GM21723 (cell line): ENCODE measurements at regions not wholly inside any gene's neighbourhood (a gene's known extent, or its start where the extent isn't known, plus 50 kb on each side); places are given as distances from the start of the nearest gene placed in this dataset.

Experiments
- ATAC-seq: cut with Tn5 transposase; IDR thresholded peaks from one replicate; pipeline ENCODE4 v1.9.1; 2021; ENCODE audit warnings: mild to moderate bottlenecking, moderate library complexity; ENCODE audit not compliant: unreplicated experiment

DNA sequence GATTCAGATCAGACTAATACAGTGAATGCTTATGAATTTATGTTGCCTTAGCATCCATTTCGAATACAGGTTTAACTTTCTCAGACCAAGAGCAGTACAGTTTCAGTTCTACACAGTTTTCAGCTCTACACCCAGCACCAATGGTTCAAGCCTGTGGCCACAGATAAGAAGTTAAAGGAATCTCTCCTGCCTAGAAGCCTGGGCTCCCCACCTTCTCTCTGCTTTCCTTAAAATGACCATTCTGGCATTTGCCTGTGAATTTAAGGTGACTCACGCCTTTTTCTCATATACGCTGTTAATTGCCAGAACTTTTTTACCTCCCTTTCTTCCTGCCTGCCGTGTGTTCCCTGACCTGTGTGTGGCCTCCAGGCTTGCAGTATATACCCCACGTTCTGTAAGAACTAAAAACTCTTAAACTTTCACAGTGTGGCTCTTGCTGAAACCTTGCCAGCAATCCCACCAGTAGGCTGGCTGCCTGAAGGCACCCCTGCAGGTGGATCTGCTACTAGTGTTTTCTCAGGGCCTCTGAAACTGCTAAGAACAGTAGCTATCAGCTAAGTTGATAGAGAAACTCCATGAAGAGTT, 692.8 kb upstream of the CDH18 start:
- no peak for ATAC-seq

DNA sequence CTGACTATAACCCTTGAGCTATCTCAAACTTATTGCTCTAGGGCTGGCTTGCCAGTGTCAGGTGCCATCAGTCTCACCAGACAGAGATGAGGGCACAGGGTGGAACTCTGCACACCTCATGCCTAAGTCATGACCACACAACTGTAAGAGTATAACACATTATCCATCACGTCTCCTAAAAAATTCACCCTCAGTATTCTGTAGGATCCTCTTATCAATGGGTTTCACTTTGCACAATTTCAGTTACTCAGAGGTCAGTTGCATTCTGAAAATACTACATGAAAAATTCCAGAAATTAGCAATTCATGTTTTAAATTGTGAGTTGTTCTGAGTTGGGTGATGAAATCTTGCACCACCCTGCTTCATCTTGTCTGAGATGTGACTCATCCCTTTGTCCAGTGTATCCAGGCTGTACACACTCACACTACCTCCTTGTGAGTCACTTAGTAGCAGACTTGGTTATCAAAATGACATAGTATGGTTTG, 690.9 kb upstream of the CDH18 start:
- ATAC-seq, result no peak

- ATAC-seq, result no peak
These were observed 690.4 kb upstream of the CDH18 start for GRCh38 chr5:20678386-20678785.

DNA sequence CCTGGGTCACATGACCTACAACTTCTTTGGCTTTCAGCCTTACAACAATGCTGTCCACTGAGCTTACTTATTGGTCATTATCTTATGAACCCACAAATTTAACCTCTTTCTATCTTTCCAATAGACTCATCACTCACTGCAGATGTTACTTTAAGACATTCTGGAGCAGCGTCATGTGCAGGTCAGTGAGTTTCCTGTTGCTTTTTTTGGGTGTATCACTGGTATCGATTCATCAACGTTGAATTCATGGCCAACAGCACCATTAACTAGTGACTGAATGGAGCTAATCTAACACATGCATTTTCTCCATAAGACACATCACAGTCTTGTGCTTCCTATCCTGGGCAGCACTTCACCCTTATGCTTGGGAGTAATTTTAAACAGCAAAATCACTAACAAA, 672.6 kb upstream of the CDH18 start:
- ATAC-seq, result no peak

DNA sequence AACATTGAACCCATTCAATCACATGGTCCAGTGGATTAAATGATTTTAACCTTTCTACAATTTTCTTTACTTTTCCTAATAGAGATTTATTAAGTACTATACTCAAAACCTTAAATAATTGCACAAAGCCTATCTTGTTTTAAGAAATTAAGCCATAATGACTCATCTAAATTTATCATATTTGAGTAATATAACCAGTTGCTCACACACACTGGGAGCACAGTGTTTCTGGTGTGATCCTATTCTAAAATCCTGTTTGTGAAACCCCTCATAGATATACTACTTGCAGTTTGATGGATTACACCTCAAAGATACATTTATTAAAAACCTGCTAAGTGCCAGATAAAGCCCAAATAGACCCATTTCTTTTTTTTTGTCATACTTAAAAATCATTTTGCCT, 668.3 kb upstream of the CDH18 start:
- no peak for ATAC-seq

- ATAC-seq, result no peak
These were observed 667.2 kb upstream of the CDH18 start for GRCh38 chr5:20655211-20655610.

DNA sequence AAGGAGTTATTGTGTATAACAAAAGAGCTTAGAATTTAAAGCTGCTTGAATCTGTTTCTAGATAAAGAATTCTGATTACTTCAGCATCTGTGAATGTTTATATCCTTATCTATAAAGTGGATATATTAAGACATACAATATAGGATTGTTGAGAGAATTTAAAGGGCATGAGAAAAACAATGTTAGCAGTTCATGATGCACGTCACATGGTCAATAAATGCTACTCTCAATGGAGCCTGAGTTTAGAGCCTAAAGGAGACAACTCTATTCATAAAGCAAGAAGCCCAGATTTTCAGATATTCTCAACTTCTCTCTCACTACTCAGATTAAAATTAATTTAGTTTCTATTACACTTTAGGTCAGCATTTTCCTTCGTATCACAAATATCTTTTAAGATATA, 666.7 kb upstream of the CDH18 start:
- ATAC-seq, result no peak

DNA sequence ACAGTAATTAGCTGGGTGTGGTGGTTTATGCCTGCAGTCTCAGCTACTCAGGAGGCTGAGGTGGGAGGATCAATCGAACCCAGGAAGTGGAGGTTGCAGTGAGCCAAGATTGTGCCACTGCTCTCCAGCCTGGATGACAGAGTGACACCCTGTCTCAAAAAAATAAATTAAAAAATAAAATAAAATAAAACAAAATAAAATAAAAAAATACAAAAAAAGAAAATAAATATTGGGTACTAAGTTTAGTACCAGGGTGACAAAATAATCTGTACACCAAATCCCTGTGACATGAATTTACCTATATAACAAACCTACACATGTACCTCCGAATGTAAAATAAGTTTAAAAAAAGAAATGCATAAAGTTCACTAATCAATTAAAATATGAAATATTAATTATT, 666.0 kb upstream of the CDH18 start:
- no peak for ATAC-seq

GRCh38 chr5:20649966-20650365, 662.0 kb upstream of the CDH18 start:
- ATAC-seq, result no peak

- no peak for ATAC-seq
These were observed 661.0 kb upstream of the CDH18 start for GRCh38 chr5:20648981-20649380.

- no peak for ATAC-seq
These were observed 648.7 kb upstream of the CDH18 start for GRCh38 chr5:20636686-20637085.

GRCh38 chr5:20619591-20619990, 631.6 kb upstream of the CDH18 start:
- no peak for ATAC-seq

DNA sequence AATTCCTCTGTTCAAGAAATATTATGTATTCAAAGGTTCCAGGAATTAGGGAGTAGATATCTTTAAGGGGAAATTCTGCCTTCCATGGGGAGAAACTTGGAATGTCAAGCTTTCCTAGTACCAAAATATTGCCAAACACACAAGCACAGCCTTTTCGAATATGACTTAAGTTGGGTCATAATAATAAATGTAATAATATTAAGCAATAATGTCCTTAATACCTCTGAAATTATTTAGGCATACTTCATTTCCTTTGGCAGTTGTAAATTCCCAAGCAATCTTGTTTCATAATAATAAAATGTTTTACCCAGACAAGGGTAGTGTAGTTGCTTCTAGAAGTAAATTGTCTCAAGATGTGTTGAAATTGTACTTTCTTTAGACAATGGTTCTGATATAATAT, 630.3 kb upstream of the CDH18 start:
- ATAC-seq, result no peak

DNA sequence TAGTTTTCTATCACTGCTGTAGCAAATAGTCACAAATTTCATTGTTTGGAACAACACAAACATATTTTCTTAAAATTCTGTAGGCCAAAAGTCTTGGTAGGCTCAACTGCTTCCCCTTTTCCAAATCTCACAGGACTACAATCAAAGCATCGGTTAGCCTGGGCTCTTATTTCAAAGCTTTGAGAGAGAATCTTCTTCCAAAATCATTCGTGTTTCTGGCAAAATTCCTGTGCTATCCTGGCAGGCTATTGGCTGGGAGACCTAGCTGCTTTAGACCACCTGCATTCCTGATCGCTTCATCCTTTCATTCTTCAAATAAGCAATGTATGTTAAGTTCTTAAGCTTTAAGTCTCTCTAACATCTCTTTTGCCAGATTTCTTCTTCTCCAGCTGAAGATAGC, 629.8 kb upstream of the CDH18 start:
- no peak for ATAC-seq

DNA sequence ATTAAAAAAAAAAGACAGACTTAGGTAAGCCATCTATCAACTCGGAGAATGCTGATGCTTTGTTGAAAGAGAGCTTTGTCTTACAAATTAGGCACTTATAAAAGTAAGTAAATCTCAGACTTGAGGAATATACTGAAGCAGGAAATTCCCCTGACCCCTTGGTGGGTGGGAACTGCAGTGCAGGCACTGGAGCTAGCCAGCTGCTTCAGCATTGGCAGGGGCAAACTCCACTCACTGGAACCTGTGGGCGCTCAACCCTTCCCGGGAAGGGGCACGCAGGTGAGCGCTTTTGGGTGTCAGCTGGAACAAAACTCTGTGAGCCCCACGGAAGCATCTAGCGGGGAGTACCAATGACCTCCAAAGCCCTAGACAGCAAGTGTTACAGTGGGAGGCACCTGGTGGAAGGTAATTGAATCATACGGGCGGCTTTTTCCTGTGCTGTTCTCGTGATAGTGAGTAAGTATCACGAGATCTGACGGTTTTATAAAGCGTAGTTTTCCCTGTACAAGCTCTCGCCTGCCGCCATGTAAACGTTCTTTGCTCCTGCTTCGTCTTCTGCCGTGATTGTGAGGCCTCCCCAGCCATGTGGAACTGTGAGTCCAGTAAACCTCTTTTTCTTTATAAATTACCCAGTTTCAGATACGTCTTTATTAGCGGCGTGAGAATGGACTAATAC, 628.0 kb upstream of the CDH18 start:
- no peak for ATAC-seq

GRCh38 chr5:20611620-20612019, 623.6 kb upstream of the CDH18 start:
- ATAC-seq, result no peak

DNA sequence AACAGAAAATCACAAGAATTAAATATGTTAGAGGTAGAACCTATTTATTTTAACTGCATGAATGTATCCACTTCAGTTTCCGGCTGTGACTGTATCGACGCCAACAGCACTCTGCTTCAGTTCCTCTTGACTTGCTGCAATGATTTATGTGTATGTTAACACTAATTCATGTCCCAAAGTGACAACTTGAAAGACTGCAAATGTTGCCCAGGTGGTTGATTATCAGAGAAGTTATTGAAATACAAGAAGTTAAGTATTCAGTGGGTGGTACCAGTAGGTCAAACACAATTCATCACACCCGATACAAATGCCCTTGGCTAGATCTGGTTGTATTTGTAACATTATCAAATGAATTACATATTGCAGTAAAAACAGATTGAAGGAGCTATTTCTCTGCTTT, 622.7 kb upstream of the CDH18 start:
- no peak for ATAC-seq

- ATAC-seq, result no peak
These were observed 621.1 kb upstream of the CDH18 start for GRCh38 chr5:20609126-20609525.

DNA sequence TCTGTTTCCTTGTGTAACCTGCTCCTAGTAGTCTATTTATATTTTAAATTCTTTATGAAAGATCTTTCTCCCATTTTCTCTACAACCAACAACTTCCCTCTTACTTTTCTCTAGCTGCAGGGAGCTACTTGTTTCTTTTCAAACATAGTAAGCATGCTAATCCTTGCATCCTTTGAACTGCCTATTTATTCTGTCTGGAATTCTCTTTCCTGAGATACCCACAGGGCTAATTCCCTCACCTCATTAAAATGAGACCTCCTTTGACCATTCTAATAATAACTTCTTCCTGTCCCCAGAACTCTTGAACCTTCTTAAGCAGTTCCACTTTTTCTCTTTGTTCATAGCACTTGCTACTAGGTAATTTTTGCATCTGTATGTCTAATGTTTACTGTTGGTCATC, 620.6 kb upstream of the CDH18 start:
- no peak for ATAC-seq

DNA sequence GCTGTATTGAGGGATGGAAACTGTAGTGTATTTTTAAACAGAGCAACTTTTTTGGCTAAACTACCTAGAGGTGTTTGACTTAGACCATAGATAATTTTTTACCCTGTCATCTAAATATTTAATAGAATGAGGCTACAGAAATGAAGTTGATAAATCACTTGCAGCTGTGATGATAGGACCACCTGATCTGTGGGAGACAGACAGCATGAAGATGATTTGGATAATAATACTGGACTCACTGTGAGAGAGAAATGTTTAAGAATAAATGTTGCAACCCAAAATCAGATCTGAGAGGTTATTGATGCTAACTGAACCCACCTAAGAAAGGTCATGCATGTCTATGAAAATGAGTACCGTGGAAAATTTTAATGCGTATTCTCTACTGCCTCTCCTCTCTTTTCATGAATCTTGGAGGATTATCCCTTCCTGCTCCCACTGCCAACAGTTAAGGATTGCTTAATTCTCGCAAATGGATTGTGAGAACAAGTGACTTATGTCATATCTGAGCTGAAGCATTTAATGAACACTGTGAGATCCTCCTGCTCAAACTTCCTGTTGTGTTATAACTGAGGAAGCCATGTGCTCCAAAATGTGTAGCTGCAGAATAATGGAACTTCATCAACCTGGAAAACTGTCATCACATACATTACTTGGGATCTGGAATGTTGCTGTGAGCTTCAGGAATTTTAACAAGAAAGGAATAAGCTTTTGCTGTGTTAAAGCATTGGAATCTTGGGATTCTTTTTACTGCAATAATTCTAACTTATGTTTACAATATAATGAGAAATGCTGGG, 617.9 kb upstream of the CDH18 start:
- no peak for ATAC-seq

DNA sequence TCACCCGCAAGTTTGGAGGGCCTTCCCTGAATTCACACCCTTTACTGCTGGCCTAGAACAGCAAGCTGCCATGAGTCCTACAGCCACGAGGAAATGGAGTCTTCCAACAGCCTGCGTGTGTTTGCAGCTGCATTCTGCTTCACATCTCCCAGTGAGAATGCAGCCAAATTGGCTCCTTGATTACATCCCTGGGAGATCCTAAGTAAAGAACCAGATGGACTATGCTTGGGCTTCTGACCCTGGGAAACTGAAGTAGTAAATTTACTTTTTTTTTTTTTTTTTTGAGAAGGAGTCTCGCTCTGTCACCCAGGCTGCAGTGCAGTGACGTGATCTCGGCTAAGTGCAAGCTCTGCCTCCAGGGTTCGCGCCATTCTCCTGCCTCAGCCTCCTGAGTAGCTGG, 617.0 kb upstream of the CDH18 start:
- ATAC-seq, result no peak

DNA sequence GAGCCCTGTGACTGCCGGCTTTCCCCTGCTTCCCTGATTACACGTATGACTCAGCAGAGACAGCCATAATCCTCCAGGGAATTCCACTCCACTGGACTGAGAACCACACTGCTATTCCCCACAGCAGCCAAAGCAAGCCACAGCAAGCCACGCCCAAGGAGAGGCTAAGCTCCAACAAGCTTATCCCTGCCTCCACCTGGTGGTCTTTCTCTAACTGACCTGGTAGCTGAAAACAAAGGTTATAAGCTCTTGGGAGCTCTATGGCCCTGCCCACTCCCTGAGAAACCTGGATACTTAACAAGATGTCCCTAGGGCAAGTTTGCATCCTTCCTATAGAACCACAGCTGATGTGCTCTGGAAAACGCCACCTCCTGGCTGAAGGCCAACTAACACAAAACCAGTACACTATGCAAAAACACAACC, 613.7 kb upstream of the CDH18 start:
- no peak for ATAC-seq
